HUES6 (cell line): ENCODE measurements at regions not wholly inside any gene's neighbourhood (a gene's known extent, or its start where the extent isn't known, plus 50 kb on each side); places are given as distances from the start of the nearest gene placed in this dataset.

Experiments used
- H3K27ac ChIP-seq: 2 replicates; pipeline ENCODE4 v1.7.0; 2013; ENCODE audit warnings: low read depth, mild to moderate bottlenecking, low read length, inconsistent platforms
- H3K27me3 ChIP-seq: 2 replicates; pipeline ENCODE4 v1.6.1; 2013; ENCODE audit warnings: low read length; ENCODE audit not compliant: control insufficient read depth, insufficient read depth
- H3K36me3 ChIP-seq: 2 replicates; pipeline ENCODE4 v1.6.1; 2013; ENCODE audit warnings: low read length; ENCODE audit not compliant: control insufficient read depth, insufficient read depth
- H3K4me1 ChIP-seq: 2 replicates; pipeline ENCODE4 v1.6.1; 2013; ENCODE audit warnings: low read length; ENCODE audit not compliant: control insufficient read depth, insufficient read depth
- H3K4me3 ChIP-seq: 2 replicates; pipeline ENCODE4 v1.5.1; 2013; ENCODE audit warnings: low read depth, low read length
- H3K9ac ChIP-seq: one replicate; pipeline ENCODE4 v1.6.1; 2013; ENCODE audit warnings: mild to moderate bottlenecking, low read length
- H3K9me3 ChIP-seq: 2 replicates; pipeline ENCODE4 v1.6.1; 2013; ENCODE audit warnings: low read depth, low read length; ENCODE audit not compliant: control insufficient read depth, insufficient read depth

DNA sequence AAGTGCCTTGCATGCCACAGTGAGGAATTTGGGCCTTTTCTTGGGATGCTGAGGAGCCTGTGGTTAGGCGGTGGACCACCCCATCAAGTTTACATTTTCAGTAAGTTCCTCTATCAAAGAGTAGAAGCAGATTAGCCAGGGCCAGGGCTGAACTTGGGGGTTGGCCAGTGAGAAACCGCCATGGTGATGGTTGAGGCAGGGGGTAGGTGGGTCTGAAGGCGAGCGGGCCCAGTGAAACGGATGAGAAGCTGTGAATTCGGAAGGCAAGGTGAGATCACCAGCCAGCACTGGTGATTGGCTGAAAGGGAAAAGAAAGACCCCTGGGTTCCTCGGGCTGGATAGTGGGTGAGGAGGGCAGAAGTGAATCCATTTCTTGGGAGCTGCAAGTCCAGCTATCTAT lies 311.4 kb downstream of the CBLN1 start:
- Histone ChIP-seq H3K27ac (no peak overlapping the region), H3K9ac (no peak overlapping the region), H3K4me3 (no peak overlapping the region), H3K4me1 (peaks cover 9% of the 10 kb centered on the region; the same call in 1 of the 2 replicates), H3K27me3 (peaks cover 14% of the 10 kb centered on the region; the same call in 1 of the 2 replicates), H3K36me3 (no peaks in the 10 kb centered on the region), H3K9me3 (no peaks in the 10 kb centered on the region)

DNA sequence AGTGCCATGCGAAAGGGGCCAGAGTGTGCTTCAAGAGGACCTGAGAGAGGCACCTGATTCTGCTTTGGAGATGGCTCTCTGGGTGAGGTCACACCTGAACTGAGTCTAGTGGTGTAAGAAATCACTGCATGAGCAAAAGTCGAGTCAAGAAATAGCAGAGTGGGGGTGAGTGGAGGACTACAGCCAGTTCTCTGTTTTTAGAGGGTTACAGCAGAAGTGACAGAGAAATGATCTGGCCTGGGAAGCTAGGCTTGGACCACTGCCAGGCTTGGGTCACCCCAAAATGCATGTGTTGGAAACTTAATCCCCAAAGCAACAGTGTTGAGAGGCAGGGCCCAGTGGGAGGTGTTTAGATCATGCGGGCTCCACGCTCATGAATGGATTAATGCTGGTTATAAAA lies 312.0 kb downstream of the CBLN1 start:
- no peaks in the 10 kb centered on the region for H3K9me3 ChIP-seq
- H3K4me1 ChIP-seq, result peaks cover 9% of the 10 kb centered on the region; the same call in 1 of the 2 replicates
- H3K4me3 ChIP-seq, result no peak overlapping the region
- no peaks in the 10 kb centered on the region for H3K36me3 ChIP-seq
- H3K9ac ChIP-seq, result no peak overlapping the region
- H3K27ac ChIP-seq, result no peak overlapping the region
- peaks cover 20% of the 10 kb centered on the region; the same call in 1 of the 2 replicates for H3K27me3 ChIP-seq

DNA sequence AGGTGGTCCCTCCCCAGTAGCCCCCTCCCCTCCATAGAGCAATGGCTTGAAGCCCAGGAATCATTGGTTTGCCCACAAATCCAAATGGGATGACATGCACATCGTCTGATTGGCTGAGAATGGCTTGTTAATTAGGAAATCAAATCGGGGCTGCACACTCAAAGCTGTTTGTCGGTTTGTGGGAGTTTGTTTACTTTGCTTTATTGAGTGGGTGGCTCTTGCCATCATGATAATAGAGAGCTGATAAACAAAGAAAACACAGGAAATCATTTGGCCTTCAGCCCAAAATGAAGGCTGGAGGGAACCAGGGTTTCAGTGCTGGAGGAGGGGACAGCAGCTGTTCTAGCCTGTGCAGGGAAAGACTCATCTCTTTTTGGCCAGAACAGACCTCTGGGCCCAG lies 316.3 kb downstream of the CBLN1 start:
- Histone ChIP-seq H3K36me3 (no peaks in the 10 kb centered on the region), H3K9me3 (0 out of 2 replicates have a peak, but pooled peaks cover 4% of the 10 kb centered on the region), H3K4me1 (0 out of 2 replicates have a peak, but pooled peaks cover 5% of the 10 kb centered on the region), H3K27ac (no peak overlapping the region), H3K9ac (no peak overlapping the region), H3K4me3 (no peak overlapping the region), H3K27me3 (peaks cover 62% of the 10 kb centered on the region; the same call in 1 of the 2 replicates)

DNA sequence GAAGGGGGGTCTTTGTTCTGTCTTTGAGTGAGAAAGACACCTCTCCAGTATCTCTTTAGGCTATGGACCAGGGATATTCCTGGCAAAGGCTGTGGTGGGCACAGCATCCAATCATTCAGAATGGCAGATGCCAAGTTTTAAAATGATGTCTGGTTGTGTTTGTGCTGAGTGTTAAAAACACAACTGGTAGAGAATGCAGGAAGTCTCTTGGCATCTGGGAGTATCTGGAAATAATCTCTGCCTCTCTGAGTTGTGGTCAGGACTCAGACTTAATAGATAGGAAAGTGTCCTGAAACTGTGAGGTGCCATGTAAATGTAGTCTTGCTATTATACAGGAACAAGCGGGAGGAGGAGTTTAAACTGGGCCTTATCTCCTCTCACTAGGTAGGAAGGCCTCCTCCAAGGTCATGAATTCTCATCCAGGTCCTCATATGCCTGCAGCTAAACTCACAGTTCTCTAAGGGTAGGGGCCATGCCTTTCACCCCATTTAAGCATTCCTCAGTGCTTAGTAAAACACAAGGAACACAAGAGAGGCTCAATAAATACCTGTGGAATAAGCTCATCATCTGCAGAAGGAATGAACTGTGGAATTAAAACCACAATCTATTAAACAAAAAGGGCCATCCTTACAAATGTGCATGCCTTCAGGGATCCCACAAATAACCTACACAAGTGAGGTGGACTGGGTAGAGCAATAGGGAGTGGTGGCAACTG lies 317.6 kb downstream of the CBLN1 start:
- Histone ChIP-seq H3K27ac (no peak overlapping the region), H3K4me1 (0 out of 2 replicates have a peak, but pooled peaks cover 5% of the 10 kb centered on the region), H3K27me3 (peaks cover 75% of the 10 kb centered on the region), H3K4me3 (no peak overlapping the region), H3K36me3 (no peaks in the 10 kb centered on the region), H3K9me3 (0 out of 2 replicates have a peak, but pooled peaks cover 4% of the 10 kb centered on the region), H3K9ac (no peak overlapping the region)

DNA sequence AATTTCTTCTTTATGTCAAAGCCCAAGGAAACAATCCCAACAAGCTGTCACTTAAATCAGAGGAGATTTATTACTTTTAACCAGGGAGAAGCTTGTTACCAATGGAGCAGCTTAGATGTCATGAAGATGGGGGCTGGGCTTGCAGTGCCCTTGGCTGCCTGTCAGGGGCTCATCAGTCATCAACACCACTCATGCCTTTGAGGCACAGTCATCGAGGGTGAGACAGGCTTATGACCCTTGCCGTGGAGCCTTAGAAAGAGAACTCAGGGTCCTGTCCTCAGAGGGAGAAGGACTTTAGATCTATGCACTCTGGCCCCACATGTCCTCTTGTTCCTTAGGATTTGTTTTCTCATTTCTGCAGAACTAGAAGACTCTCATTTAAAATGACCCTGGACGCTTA lies 318.3 kb downstream of the CBLN1 start:
- Histone ChIP-seq H3K9me3 (0 out of 2 replicates have a peak, but pooled peaks cover 4% of the 10 kb centered on the region), H3K4me3 (no peak overlapping the region), H3K9ac (no peak overlapping the region), H3K36me3 (no peaks in the 10 kb centered on the region), H3K27me3 (peaks cover 82% of the 10 kb centered on the region), H3K4me1 (0 out of 2 replicates have a peak, but pooled peaks cover 5% of the 10 kb centered on the region), H3K27ac (no peak overlapping the region)

DNA sequence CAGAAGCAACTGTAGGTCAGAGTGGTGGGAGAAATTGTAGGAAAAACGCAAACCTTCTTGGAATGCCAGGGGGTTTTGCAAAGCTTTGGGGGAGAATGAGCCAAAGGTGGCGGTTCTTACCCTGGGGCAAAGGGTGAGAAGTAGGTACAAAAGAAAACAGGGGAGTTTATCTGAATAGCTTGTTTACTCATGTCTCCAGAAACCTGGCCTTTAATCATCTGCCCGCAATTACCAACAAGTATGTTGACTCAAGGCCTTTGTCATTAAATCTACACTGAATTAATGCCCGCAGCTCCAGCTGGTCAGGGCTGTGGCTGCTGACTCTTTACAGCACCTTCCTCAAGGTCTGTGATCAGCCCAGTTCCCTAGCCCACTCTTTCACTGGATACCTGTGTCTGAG lies 320.1 kb downstream of the CBLN1 start:
- 0 out of 2 replicates have a peak, but pooled peaks cover 4% of the 10 kb centered on the region for H3K9me3 ChIP-seq

DNA sequence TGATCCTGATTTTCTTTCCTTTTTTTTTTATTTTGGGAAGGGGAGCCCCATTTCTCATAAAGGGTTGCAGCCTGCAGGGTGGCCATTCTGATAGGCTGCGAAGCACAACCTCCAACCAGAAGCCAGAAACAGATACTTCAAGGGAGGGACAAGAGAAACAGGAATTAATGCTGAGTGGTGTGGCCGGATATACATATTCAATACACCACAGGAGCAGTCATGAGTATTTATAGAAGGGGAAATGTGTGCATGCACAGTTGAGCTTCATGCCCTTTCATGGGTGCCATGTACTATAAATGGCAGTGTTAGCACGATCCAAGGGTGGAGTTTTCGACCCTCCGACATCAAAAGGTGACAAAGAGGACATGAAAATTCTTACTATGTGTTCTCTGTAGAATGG lies 320.8 kb downstream of the CBLN1 start:
- no peaks in the 10 kb centered on the region for H3K36me3 ChIP-seq
- H3K27me3 ChIP-seq, result peaks cover 93% of the 10 kb centered on the region
- no peak overlapping the region for H3K9ac ChIP-seq
- H3K4me1 ChIP-seq, result 0 out of 2 replicates have a peak, but pooled peaks cover 5% of the 10 kb centered on the region
- no peak overlapping the region for H3K27ac ChIP-seq
- 0 out of 2 replicates have a peak, but pooled peaks cover 4% of the 10 kb centered on the region for H3K9me3 ChIP-seq
- H3K4me3 ChIP-seq, result no peak overlapping the region

More for the DNA sequence above, 320.1 kb downstream of the CBLN1 start:
- Histone ChIP-seq H3K27ac (no peak overlapping the region), H3K4me1 (0 out of 2 replicates have a peak, but pooled peaks cover 5% of the 10 kb centered on the region), H3K9ac (no peak overlapping the region), H3K4me3 (no peak overlapping the region), H3K27me3 (peaks cover 86% of the 10 kb centered on the region), H3K36me3 (no peaks in the 10 kb centered on the region)

DNA sequence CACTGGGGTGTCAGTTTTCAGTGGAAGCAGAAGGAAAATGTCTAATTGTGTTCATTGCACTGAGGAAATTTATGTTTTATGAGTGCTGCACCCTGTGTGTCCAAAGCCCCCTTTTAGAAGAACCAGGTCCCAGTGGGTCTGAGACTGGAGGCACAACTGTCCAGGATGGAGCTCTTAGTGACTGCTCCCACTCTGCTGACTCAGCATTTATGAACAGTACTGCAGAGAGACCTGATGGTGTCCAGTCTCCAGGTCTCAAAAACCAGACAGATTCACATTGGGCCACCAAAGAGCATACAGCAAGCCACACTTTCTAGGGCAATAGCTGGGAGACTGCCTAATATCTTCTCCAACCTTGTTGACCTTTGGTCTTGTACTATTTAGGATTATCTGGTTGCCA lies 321.9 kb downstream of the CBLN1 start:
- Histone ChIP-seq H3K4me3 (no peak overlapping the region), H3K9ac (no peak overlapping the region), H3K36me3 (no peaks in the 10 kb centered on the region), H3K27me3 (peaks cover 87% of the 10 kb centered on the region), H3K4me1 (0 out of 2 replicates have a peak, but pooled peaks cover 5% of the 10 kb centered on the region), H3K9me3 (0 out of 2 replicates have a peak, but pooled peaks cover 4% of the 10 kb centered on the region), H3K27ac (no peak overlapping the region)

DNA sequence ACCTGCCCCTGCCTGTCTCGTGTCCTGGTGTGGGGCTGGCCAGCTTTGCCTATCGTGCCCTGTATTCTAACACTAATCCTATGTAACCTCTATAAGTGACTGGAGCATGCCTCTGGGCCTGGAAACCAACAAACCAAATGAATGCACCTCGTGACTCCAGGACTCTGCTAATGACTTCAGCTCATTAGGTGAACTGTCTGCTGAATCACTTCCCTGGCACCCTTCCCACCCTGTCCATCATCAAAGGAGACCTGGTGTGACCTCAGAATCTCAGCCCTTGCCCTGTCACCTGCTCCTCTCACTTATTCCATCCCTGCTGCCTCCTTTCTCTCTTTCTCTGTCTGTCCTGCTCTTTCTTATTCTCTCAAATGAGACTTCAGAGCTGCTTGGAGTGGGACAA lies 322.4 kb downstream of the CBLN1 start:
- H3K9me3 ChIP-seq, result 0 out of 2 replicates have a peak, but pooled peaks cover 4% of the 10 kb centered on the region
- H3K4me3 ChIP-seq, result no peak overlapping the region
- peaks cover 83% of the 10 kb centered on the region for H3K27me3 ChIP-seq
- H3K27ac ChIP-seq, result no peak overlapping the region
- 0 out of 2 replicates have a peak, but pooled peaks cover 5% of the 10 kb centered on the region for H3K4me1 ChIP-seq
- no peaks in the 10 kb centered on the region for H3K36me3 ChIP-seq
- H3K9ac ChIP-seq, result no peak overlapping the region

DNA sequence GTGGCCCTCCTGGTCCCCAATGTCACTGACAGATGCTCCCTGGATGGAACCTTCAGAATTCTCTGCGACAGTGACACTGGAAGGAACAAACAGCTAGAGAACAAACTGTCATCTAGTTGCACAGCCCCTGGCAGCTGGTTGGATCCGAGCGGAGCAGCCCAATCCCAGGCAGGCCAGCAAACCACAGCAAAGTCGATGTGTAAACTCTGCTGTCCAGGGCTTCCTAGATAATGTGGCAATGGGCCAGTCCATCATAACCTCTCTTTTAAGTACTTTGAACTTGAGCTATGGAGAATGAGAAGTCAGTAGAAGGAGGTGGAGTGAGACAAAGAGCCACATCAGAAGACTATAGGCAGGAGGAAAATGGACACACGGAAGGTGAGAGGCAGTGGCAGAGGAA lies 323.0 kb downstream of the CBLN1 start:
- Histone ChIP-seq H3K27ac (no peak overlapping the region), H3K4me1 (0 out of 2 replicates have a peak, but pooled peaks cover 5% of the 10 kb centered on the region), H3K4me3 (no peak overlapping the region), H3K27me3 (peaks cover 78% of the 10 kb centered on the region), H3K9ac (no peak overlapping the region), H3K9me3 (0 out of 2 replicates have a peak, but pooled peaks cover 4% of the 10 kb centered on the region), H3K36me3 (no peaks in the 10 kb centered on the region)

DNA sequence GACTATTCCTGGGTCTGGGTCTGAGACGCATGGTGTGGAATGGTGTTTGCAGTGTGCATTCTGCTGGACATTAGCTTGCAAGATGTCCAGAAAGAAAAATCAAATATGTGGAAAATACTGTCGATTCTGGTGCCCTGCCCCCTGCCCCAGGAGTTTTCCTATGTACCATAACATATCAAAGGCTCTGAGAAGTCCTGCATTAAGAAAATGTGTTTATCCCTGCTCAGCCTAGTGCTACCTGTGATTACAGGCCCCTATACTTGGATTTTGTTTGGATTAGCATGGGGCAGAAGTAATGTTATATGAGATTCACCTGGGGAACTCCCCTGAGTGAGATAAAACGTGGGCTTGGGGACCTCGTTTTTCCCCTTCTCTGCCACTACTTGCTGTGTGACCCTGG lies 325.0 kb downstream of the CBLN1 start:
- Histone ChIP-seq H3K9ac (no peak overlapping the region), H3K4me3 (no peak overlapping the region), H3K27me3 (peaks cover 57% of the 10 kb centered on the region), H3K36me3 (no peaks in the 10 kb centered on the region), H3K4me1 (0 out of 2 replicates have a peak, but pooled peaks cover 1% of the 10 kb centered on the region), H3K27ac (no peak overlapping the region), H3K9me3 (0 out of 2 replicates have a peak, but pooled peaks cover 2% of the 10 kb centered on the region)
